ENCODE measurements at regions not wholly inside any gene's neighbourhood (a gene's known extent, or its start where the extent isn't known, plus 50 kb on each side); places are given as distances from the start of the nearest gene placed in this dataset.

DNA sequence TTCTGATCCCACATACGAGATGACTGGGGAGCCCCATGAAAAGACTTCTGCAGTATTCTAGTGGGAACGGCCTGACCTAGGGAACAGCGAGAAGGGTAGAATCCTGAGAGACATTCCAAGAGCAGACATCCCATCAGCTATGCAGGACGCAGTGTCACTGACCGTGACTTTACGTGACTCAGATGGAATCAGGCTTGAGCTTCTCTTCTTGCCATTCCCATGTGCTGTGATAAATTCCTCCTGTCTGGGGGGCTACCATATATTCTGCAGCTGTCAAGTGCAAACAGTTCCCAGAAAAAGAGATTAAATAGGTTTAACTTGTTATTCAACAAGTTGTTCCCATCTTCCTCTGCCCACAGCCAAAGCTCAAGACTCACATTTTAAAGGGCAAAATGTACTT is 73.1 kb upstream of the PDE1C start:
- DNase-seq (ENCODE audit: low spot score) = no peak

- DNase-seq (ENCODE audit: low spot score) = peak; percentile 20
These were observed 72.4 kb upstream of the PDE1C start for GRCh38 chr7:32142649-32143048.

- DNase-seq (ENCODE audit: low spot score) = no peak
These were observed 70.2 kb upstream of the PDE1C start for GRCh38 chr7:32140210-32140939.

- DNase-seq (ENCODE audit: low spot score) = no peak
These were observed 66.9 kb upstream of the PDE1C start for GRCh38 chr7:32137059-32137458.

DNA sequence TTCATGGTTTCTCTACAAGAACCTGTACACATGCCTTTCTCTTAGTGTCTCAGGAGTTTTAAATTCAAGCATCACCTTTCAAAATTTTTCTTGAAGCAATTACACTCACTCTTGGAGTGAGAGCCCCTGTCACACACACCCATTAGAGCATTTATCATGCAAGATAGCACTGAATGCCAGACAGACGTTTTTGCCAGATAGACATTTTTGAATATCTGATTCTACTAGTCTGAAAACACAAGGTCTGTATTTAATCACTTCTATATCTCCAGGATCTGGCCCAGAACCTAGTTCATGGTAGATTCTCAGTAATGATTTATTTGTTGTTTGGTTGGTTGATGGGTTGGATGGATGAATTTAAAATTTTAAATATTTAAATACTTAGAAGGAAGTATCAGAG is 60.9 kb upstream of the PDE1C start:
- no peak for DNase-seq (ENCODE audit: low spot score)

- no peak for DNase-seq (ENCODE audit: low spot score)
These were observed 56.6 kb upstream of the PDE1C start for GRCh38 chr7:32126843-32127242.
